Caco-2 (cell line): ENCODE measurements at regions not wholly inside any gene's neighbourhood (a gene's known extent, or its start where the extent isn't known, plus 50 kb on each side); places are given as distances from the start of the nearest gene placed in this dataset.

Experiments
- BruUV-seq: library from RNA; stranded (reverse); fragments of 400-500 nt; replicated peaks from 2 replicates; lab custom pipeline; 2021; lab: Mats Ljungman, UMichigan
- CTCF ChIA-PET: fragments of 300-600 bp; sonication (Branson Sonifier 250); formaldehyde crosslinking; loops from one replicate; lab custom pipeline; 2022; ENCODE audit warnings: antibody characterized with exemption; lab: Charles Lee
- POLR2A ChIA-PET: fragments of 300-600 bp; sonication (Branson Sonifier 250); formaldehyde crosslinking; loops from one replicate; lab custom pipeline; 2022; ENCODE audit warnings: antibody characterized with exemption; lab: Charles Lee
- DNase-seq, 2 experiments: peaks; one replicate each; pipeline versions ENCODE4 v3.0.0 to v3.0.0-alpha.2; 2020 to 2022
- H3K27me3 ChIP-seq: replicated peaks from 2 replicates; pipeline ENCODE4 v1.6.0; 2011; ENCODE audit warnings: low read length; ENCODE audit not compliant: control insufficient read depth, insufficient read depth
- H3K36me3 ChIP-seq: 2 replicates; pipeline ENCODE4 v1.5.1; 2011; ENCODE audit warnings: low read length; ENCODE audit not compliant: control insufficient read depth, insufficient read depth
- H3K4me1 ChIP-seq: fragments of 250-450 bp; sonication (Bioruptor Pico); 2 replicates; pipeline ENCODE4 v1.5.1; 2020; ENCODE audit warnings: mild to moderate bottlenecking
- H3K4me3 ChIP-seq: 2 replicates; pipeline ENCODE4 v1.5.1; 2011; ENCODE audit warnings: low read depth, mild to moderate bottlenecking, control low read depth, low read length
- H3K9me3 ChIP-seq: fragments of 250-450 bp; sonication (Bioruptor Pico); 2 replicates; pipeline ENCODE4 v1.5.1; 2020; ENCODE audit warnings: mild to moderate bottlenecking, moderate library complexity
- H3K27ac Mint-ChIP-seq: one replicate; pipeline ENCODE4 v1.8.0; 2022; ENCODE audit warnings: mixed read lengths; ENCODE audit not compliant: unreplicated experiment
- H3K27me3 Mint-ChIP-seq: one replicate; pipeline ENCODE4 v1.8.0; 2022; ENCODE audit warnings: mixed read lengths; ENCODE audit not compliant: insufficient read depth, unreplicated experiment
- H3K36me3 Mint-ChIP-seq: one replicate; pipeline ENCODE4 v1.8.0; 2022; ENCODE audit warnings: mild to moderate bottlenecking, mixed read lengths; ENCODE audit not compliant: insufficient read depth, unreplicated experiment
- H3K4me1 Mint-ChIP-seq: one replicate; pipeline ENCODE4 v1.8.0; 2022; ENCODE audit warnings: low read depth, mixed read lengths; ENCODE audit not compliant: unreplicated experiment
- H3K4me3 Mint-ChIP-seq: one replicate; pipeline ENCODE4 v1.8.0; 2022; ENCODE audit warnings: mild to moderate bottlenecking, moderate library complexity, mixed read lengths; ENCODE audit not compliant: unreplicated experiment
- H3K9me3 Mint-ChIP-seq: one replicate; pipeline ENCODE4 v1.8.0; 2022; ENCODE audit warnings: mixed read lengths; ENCODE audit not compliant: unreplicated experiment
- CTCF ChIP-seq, 2 experiments: fragments of 200-600 bp in 1 of 2; IDR thresholded peaks; 1 replicate in 1 of 2; 2 replicates in 1 of 2; pipeline versions ENCODE4 v1.5.1 to v1.8.0; 2011 to 2022; ENCODE audit warnings: antibody characterized with exemption in 1 of 2, control low read depth in 1 of 2, inconsistent platforms in 1 of 2, low read depth in 1 of 2, low read length in 1 of 2, mild to moderate bottlenecking in 1 of 2, moderate library complexity in 1 of 2; ENCODE audit not compliant: insufficient read depth in 1 of 2, severe bottlenecking in 1 of 2, unreplicated experiment in 1 of 2
- intact Hi-C: fragments of 100-400 bp; cut with micrococcal nuclease; formaldehyde crosslinking; loops from one replicate; pipeline ENCODE4 v1.10.0; 2022; ENCODE audit not compliant: unreplicated experiment

GRCh38 chr13:22220151-22221135 lies 549.6 kb downstream of the FGF9 start:
- Mint-ChIP-seq H3K4me3 (no peak overlapping the region), H3K36me3 (no peaks in the 10 kb centered on the region), H3K9me3 (no peaks in the 10 kb centered on the region), H3K27ac (no peak overlapping the region), H3K4me1 (no peaks in the 10 kb centered on the region), H3K27me3 (no peaks in the 10 kb centered on the region)
- H3K4me3 ChIP-seq: no peak overlapping the region
- no TSS peak for BruUV-seq
- H3K4me1 ChIP-seq: no peaks in the 10 kb centered on the region
- no peaks in the 10 kb centered on the region for H3K9me3 ChIP-seq
- CTCF ChIA-PET: no interaction called here
- intact Hi-C loops: no loop called here
- no peaks in the 10 kb centered on the region for H3K36me3 ChIP-seq
- POLR2A ChIA-PET: no interaction called here
- TF ChIP-seq CTCF (IDR thresholded peaks at IDR 0.05; ENCODE audit: insufficient read depth in 1 of 2, low read depth in 1 of 2, low read length in 1 of 2, severe bottlenecking in 1 of 2, unreplicated experiment in 1 of 2): no peak
- DNase-seq: no peak
- H3K27me3 ChIP-seq: no peaks in the 10 kb centered on the region; the same call in 1 of the 2 replicates

GRCh38 chr13:22223411-22223810 lies 552.5 kb downstream of the FGF9 start:
- Histone ChIP-seq H3K27me3 (no peaks in the 10 kb centered on the region; the same call in 1 of the 2 replicates), H3K9me3 (no peaks in the 10 kb centered on the region), H3K4me1 (no peaks in the 10 kb centered on the region), H3K4me3 (no peak overlapping the region), H3K36me3 (no peaks in the 10 kb centered on the region)
- intact Hi-C loops: no loop called here
- TF ChIP-seq CTCF (IDR thresholded peaks at IDR 0.05; ENCODE audit: insufficient read depth in 1 of 2, low read depth in 1 of 2, low read length in 1 of 2, severe bottlenecking in 1 of 2, unreplicated experiment in 1 of 2): no peak
- Mint-ChIP-seq H3K27ac (no peak overlapping the region), H3K27me3 (no peaks in the 10 kb centered on the region), H3K4me3 (no peak overlapping the region), H3K36me3 (no peaks in the 10 kb centered on the region), H3K4me1 (no peaks in the 10 kb centered on the region), H3K9me3 (no peaks in the 10 kb centered on the region)
- no peak for DNase-seq
- ChIA-PET CTCF (no interaction called here), POLR2A (no interaction called here)
- no TSS peak for BruUV-seq

- H3K4me1 Mint-ChIP-seq: no peaks in the 10 kb centered on the region
- POLR2A ChIA-PET: no interaction called here
- no peak overlapping the region for H3K4me3 Mint-ChIP-seq
- no peaks in the 10 kb centered on the region for H3K27me3 Mint-ChIP-seq
- no peak for TF ChIP-seq CTCF (IDR thresholded peaks at IDR 0.05; ENCODE audit: insufficient read depth in 1 of 2, low read depth in 1 of 2, low read length in 1 of 2, severe bottlenecking in 1 of 2, unreplicated experiment in 1 of 2)
- H3K4me3 ChIP-seq: no peak overlapping the region
- intact Hi-C loops: no loop called here
- no peak for DNase-seq
- H3K9me3 ChIP-seq: no peaks in the 10 kb centered on the region
- BruUV-seq: no TSS peak
- H3K36me3 ChIP-seq: no peaks in the 10 kb centered on the region
- no peaks in the 10 kb centered on the region for H3K4me1 ChIP-seq
- CTCF ChIA-PET: no interaction called here
- no peaks in the 10 kb centered on the region; the same call in 1 of the 2 replicates for H3K27me3 ChIP-seq
- H3K9me3 Mint-ChIP-seq: no peaks in the 10 kb centered on the region
- H3K36me3 Mint-ChIP-seq: no peaks in the 10 kb centered on the region
- no peak overlapping the region for H3K27ac Mint-ChIP-seq
These were observed 555.2 kb downstream of the FGF9 start for GRCh38 chr13:22226086-22226485.
